A673 (cell line): ENCODE measurements at regions not wholly inside any gene's neighbourhood (a gene's known extent, or its start where the extent isn't known, plus 50 kb on each side); places are given as distances from the start of the nearest gene placed in this dataset.

Experiments used
- CTCF ChIP-seq: fragments of 300-800, 200-600 bp; sonication (generic); conservative IDR thresholded peaks from 2 replicates; pipeline ENCODE4 v1.5.1; 2017; ENCODE audit warnings: low read depth, mild to moderate bottlenecking, antibody characterized with exemption, low read length, moderate library complexity, mixed read lengths
- EZH2 ChIP-seq: fragments of 200-600 bp; sonication (generic); IDR thresholded peaks from 2 replicates; pipeline ENCODE4 v1.6.1; 2017; ENCODE audit warnings: borderline replicate concordance, low read depth, mild to moderate bottlenecking, mixed read lengths, antibody characterized with exemption, low read length; ENCODE audit not compliant: poor library complexity, severe bottlenecking

- TF ChIP-seq CTCF (no peak), EZH2 (no peak)
Observed at GRCh38 chr1:4029376-4029775, 129.3 kb upstream of the C1orf174 start.
